ENCODE measurements at regions not wholly inside any gene's neighbourhood (a gene's known extent, or its start where the extent isn't known, plus 50 kb on each side); places are given as distances from the start of the nearest gene placed in this dataset.
A peak's percentile ranks its signal among the peaks of the same experiment; 100 is the strongest.

GRCh38 chr1:83813576-83813975 is 185.4 kb downstream of the TTLL7 start:
- ATAC-seq: no peak
- intact Hi-C loops (cut with DNase I): loop anchor here (10.0 kb wide), 1 partner anchor 1949 kb away; no protein-coding TSS in a partner anchor
- no peak for DNase-seq (ENCODE audit: missing footprints)

- intact Hi-C loops (cut with DNase I): loop anchor here (10.0 kb wide), 1 partner anchor 1945 kb away; no protein-coding TSS in a partner anchor
- ATAC-seq (no peak), DNase-seq (ENCODE audit: missing footprints) (no peak)
These were observed 188.8 kb downstream of the TTLL7 start for GRCh38 chr1:83810144-83810543.

GRCh38 chr1:83808536-83808935 is 190.4 kb downstream of the TTLL7 start:
- intact Hi-C loops (cut with DNase I): no loop called here
- no peak for DNase-seq (ENCODE audit: missing footprints)
- no peak for ATAC-seq

GRCh38 chr1:83807821-83808220 is 191.1 kb downstream of the TTLL7 start:
- DNase-seq (ENCODE audit: missing footprints) (no peak), ATAC-seq (no peak)
- intact Hi-C loops (cut with DNase I): no loop called here

- intact Hi-C loops (cut with DNase I): no loop called here
- no peak for DNase-seq (ENCODE audit: missing footprints)
- no peak for ATAC-seq
These were observed 191.7 kb downstream of the TTLL7 start for GRCh38 chr1:83807231-83807630.

GRCh38 chr1:83805921-83806320 is 193.0 kb downstream of the TTLL7 start:
- ATAC-seq (no peak), DNase-seq (ENCODE audit: missing footprints) (no peak)
- intact Hi-C loops (cut with DNase I): no loop called here

GRCh38 chr1:83802460-83803152 is 196.3 kb downstream of the TTLL7 start:
- no peak for DNase-seq (ENCODE audit: missing footprints)
- intact Hi-C loops (cut with DNase I): no loop called here
- peak; percentile 44 for ATAC-seq

- intact Hi-C loops (cut with DNase I): no loop called here
- DNase-seq (ENCODE audit: missing footprints): no peak
- ATAC-seq: peak; percentile 16
These were observed 196.9 kb downstream of the TTLL7 start for GRCh38 chr1:83802023-83802422.

- DNase-seq (ENCODE audit: missing footprints): no peak
- intact Hi-C loops (cut with DNase I): no loop called here
- ATAC-seq: no peak
These were observed 198.9 kb downstream of the TTLL7 start for GRCh38 chr1:83800066-83800465.

- intact Hi-C loops (cut with DNase I): no loop called here
- DNase-seq (ENCODE audit: missing footprints) (no peak), ATAC-seq (no peak)
These were observed 199.3 kb downstream of the TTLL7 start for GRCh38 chr1:83799594-83799993.

GRCh38 chr1:83798965-83799364 is 200.0 kb downstream of the TTLL7 start:
- DNase-seq (ENCODE audit: missing footprints) (no peak), ATAC-seq (no peak)
- intact Hi-C loops (cut with DNase I): no loop called here

- no peak for DNase-seq (ENCODE audit: missing footprints)
- intact Hi-C loops (cut with DNase I): no loop called here
- ATAC-seq: no peak
These were observed 202.5 kb downstream of the TTLL7 start for GRCh38 chr1:83796409-83796808.

GRCh38 chr1:83794384-83794783 is 204.5 kb downstream of the TTLL7 start:
- intact Hi-C loops (cut with DNase I): no loop called here
- ATAC-seq (no peak), DNase-seq (ENCODE audit: missing footprints) (no peak)

GRCh38 chr1:83791821-83792437 is 207.0 kb downstream of the TTLL7 start:
- ATAC-seq (no peak), DNase-seq (ENCODE audit: missing footprints) (no peak)
- intact Hi-C loops (cut with DNase I): no loop called here

GRCh38 chr1:83790446-83790845 is 208.5 kb downstream of the TTLL7 start:
- intact Hi-C loops (cut with DNase I): no loop called here
- no peak for DNase-seq (ENCODE audit: missing footprints)
- ATAC-seq: no peak

GRCh38 chr1:83787246-83787998 is 211.5 kb downstream of the TTLL7 start:
- intact Hi-C loops (cut with DNase I): no loop called here
- no peak for ATAC-seq

GRCh38 chr1:83781667-83782066 is 217.3 kb downstream of the TTLL7 start:
- intact Hi-C loops (cut with DNase I): no loop called here
- ATAC-seq: no peak

More at GRCh38 chr1:83787246-83787998, 211.5 kb downstream of the TTLL7 start:
- no peak for DNase-seq (ENCODE audit: missing footprints)

GRCh38 chr1:83779565-83779964 is 219.4 kb downstream of the TTLL7 start:
- ATAC-seq (no peak), DNase-seq (ENCODE audit: missing footprints) (no peak)
- intact Hi-C loops (cut with DNase I): no loop called here

More at GRCh38 chr1:83781667-83782066, 217.3 kb downstream of the TTLL7 start:
- DNase-seq (ENCODE audit: missing footprints): no peak

GRCh38 chr1:83777758-83778101 is 221.2 kb downstream of the TTLL7 start:
- DNase-seq (ENCODE audit: missing footprints): no peak
- intact Hi-C loops (cut with DNase I): no loop called here
- no peak for ATAC-seq

Data from Right ventricle myocardium inferior (tissue), 1 donor.